ENCODE measurements at regions not wholly inside any gene's neighbourhood (a gene's known extent, or its start where the extent isn't known, plus 50 kb on each side); places are given as distances from the start of the nearest gene placed in this dataset.

DNA sequence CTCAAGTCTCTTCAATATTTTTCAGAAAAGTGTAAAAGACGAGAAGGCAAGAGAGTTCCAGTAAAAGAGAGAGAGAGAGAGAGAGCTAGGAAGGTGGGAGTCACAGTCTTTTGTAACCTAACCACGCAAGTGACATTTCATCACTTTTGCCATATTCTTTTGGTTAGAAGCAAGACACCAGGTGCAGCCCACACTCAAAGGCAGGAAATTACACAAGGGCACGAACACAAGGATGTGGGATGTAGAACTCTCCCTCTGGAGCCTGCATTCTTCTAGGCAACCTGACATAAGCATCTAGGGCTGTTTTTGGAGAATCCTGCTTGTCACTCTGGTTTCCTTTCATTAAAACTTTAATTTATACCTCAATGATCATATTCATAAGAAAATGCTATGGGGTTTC lies 1213.1 kb downstream of the DNAJB9 start:
- H3K27me3 ChIP-seq (ENCODE audit: control insufficient read depth, insufficient read depth, low read length), result no peaks in the 10 kb centered on the region
- no peaks in the 10 kb centered on the region for H3K36me3 ChIP-seq (ENCODE audit: control insufficient read depth, insufficient read depth, low read length)
- FAIRE-seq (no peak), DNase-seq (ENCODE audit: low read depth) (no peak)
- H3K4me3 ChIP-seq (ENCODE audit: low read depth, low read length), result no peak overlapping the region
- TF ChIP-seq, protein P1, sequence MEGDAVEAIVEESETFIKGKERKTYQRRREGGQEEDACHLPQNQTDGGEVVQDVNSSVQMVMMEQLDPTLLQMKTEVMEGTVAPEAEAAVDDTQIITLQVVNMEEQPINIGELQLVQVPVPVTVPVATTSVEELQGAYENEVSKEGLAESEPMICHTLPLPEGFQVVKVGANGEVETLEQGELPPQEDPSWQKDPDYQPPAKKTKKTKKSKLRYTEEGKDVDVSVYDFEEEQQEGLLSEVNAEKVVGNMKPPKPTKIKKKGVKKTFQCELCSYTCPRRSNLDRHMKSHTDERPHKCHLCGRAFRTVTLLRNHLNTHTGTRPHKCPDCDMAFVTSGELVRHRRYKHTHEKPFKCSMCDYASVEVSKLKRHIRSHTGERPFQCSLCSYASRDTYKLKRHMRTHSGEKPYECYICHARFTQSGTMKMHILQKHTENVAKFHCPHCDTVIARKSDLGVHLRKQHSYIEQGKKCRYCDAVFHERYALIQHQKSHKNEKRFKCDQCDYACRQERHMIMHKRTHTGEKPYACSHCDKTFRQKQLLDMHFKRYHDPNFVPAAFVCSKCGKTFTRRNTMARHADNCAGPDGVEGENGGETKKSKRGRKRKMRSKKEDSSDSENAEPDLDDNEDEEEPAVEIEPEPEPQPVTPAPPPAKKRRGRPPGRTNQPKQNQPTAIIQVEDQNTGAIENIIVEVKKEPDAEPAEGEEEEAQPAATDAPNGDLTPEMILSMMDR (IDR thresholded peaks at IDR 0.05; ENCODE audit: insufficient read depth, low read length, severe bottlenecking), result no peak

DNA sequence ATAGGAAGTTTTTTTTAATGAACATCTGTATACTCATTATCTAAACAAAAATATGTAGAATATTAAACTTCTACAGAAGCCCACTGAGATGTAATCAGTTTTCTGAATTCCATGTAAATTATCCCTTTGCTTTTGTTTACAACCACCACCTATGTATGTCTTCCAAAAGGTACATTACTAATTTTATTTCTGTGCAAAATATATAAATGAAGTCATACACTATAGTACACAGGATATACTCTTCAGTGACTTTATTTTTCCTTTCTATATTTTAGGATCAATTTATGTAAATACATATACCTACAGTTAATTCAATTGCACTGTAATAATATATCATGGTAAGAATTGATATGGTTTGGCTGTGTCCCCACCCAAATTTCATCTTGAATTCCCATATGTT lies 1236.9 kb downstream of the DNAJB9 start:
- FAIRE-seq, result no peak
- Histone ChIP-seq H3K27me3 (ENCODE audit: control insufficient read depth, insufficient read depth, low read length) (no peaks in the 10 kb centered on the region), H3K36me3 (ENCODE audit: control insufficient read depth, insufficient read depth, low read length) (no peaks in the 10 kb centered on the region), H3K4me3 (ENCODE audit: low read depth, low read length) (no peak overlapping the region)
- no peak for DNase-seq (ENCODE audit: low read depth)
- TF ChIP-seq, protein P1 (IDR thresholded peaks at IDR 0.05; ENCODE audit: insufficient read depth, low read length, severe bottlenecking), result no peak

DNA sequence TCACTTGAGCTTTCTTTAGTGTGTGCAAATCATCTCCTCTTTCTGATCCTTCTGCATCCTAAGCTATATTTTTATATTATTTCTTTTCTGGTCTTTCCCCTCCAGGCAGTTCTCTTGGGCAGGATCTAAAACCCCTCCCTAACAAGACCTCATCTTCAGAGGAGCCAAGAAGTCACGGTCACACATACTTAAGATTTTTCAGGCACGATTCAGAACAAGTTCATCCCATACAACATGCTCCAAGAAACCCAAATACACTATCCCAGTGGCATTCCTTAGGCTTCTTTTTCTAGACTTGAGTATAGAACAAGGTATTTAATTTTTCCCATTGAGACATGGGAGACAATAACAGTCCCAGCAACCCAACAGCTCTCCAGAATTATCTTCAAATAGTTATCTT lies 1251.5 kb downstream of the DNAJB9 start:
- TF ChIP-seq, protein P1 (IDR thresholded peaks at IDR 0.05; ENCODE audit: insufficient read depth, low read length, severe bottlenecking), result no peak
- DNase-seq (ENCODE audit: low read depth), result no peak
- FAIRE-seq, result no peak
- no peaks in the 10 kb centered on the region for H3K27me3 ChIP-seq (ENCODE audit: control insufficient read depth, insufficient read depth, low read length)
- H3K36me3 ChIP-seq (ENCODE audit: control insufficient read depth, insufficient read depth, low read length), result no peaks in the 10 kb centered on the region
- H3K4me3 ChIP-seq (ENCODE audit: low read depth, low read length), result no peak overlapping the region

DNA sequence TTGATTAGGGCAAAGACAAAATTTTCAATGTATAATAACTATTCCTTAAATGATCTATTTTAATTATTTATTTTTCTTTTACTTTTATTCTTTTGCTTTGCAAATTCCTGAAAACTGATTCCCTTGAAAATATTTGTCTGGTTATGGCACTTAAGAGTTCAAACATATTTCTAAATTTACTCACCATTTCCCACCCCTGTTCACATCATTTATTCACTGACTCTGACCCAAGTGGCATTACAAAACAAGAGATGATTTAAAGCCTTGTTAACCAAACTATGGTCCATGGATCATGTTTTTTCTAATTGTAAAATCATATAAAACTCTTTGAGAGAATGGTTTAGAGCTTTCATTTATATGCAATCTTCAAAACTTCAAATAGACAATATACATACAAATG lies 1256.1 kb upstream of the LRRN3 start:
- Histone ChIP-seq H3K4me3 (ENCODE audit: low read depth, low read length) (no peak overlapping the region), H3K27me3 (ENCODE audit: control insufficient read depth, insufficient read depth, low read length) (no peaks in the 10 kb centered on the region), H3K36me3 (ENCODE audit: control insufficient read depth, insufficient read depth, low read length) (no peaks in the 10 kb centered on the region)
- TF ChIP-seq, protein P1 (IDR thresholded peaks at IDR 0.05; ENCODE audit: insufficient read depth, low read length, severe bottlenecking), result no peak
- no peak for FAIRE-seq
- no peak for DNase-seq (ENCODE audit: low read depth)

DNA sequence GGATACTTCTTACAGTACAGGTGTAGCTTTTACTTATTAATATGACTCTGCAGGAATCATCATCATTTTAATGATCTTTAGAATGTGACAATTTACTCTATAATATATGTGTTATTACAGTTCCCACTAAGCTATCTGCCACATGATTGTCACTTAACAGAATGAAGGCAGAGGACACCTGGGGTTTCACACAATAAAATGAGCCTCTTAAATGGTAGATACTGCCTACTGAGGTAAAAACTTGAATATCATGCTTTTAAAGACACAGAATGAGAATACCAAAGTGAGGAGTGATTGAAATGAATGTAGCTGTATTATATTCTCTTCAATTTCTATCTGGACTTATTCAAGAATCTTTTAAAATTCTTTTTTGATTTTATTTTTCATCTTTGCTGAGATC lies 1255.3 kb upstream of the LRRN3 start:
- DNase-seq (ENCODE audit: low read depth), result no peak
- no peak overlapping the region for H3K4me3 ChIP-seq (ENCODE audit: low read depth, low read length)
- no peaks in the 10 kb centered on the region for H3K36me3 ChIP-seq (ENCODE audit: control insufficient read depth, insufficient read depth, low read length)
- H3K27me3 ChIP-seq (ENCODE audit: control insufficient read depth, insufficient read depth, low read length), result no peaks in the 10 kb centered on the region
- TF ChIP-seq, protein P1 (IDR thresholded peaks at IDR 0.05; ENCODE audit: insufficient read depth, low read length, severe bottlenecking), result no peak
- FAIRE-seq, result no peak

DNA sequence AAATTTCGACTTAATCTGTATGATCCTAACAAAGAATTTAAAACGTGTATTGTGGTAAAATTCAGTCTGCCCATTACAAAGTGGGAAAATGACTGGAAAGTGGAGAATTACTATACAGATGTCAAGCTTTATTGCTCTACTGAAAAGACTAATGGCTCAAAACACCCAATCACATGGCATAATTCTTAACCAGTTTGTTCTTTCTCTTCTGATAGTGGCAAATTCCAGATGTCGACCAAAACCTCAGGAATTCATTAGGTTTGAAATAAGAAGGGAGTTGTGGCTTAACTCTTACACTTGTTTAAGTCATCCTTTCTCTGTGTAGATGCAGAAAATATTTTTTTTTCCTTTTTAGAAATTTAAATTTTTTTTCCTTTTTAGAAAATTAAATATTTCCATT lies 1254.9 kb upstream of the LRRN3 start:
- no peaks in the 10 kb centered on the region for H3K36me3 ChIP-seq (ENCODE audit: control insufficient read depth, insufficient read depth, low read length)
- FAIRE-seq (no peak), DNase-seq (ENCODE audit: low read depth) (no peak)
- no peaks in the 10 kb centered on the region for H3K27me3 ChIP-seq (ENCODE audit: control insufficient read depth, insufficient read depth, low read length)
- TF ChIP-seq, protein P1 (IDR thresholded peaks at IDR 0.05; ENCODE audit: insufficient read depth, low read length, severe bottlenecking), result no peak
- no peak overlapping the region for H3K4me3 ChIP-seq (ENCODE audit: low read depth, low read length)

All from bronchial epithelial cell (primary cell).